HL-60 (cell line): ENCODE measurements at regions not wholly inside any gene's neighbourhood (a gene's known extent, or its start where the extent isn't known, plus 50 kb on each side); places are given as distances from the start of the nearest gene placed in this dataset.

Experiments used
- CTCF ChIP-seq: IDR thresholded peaks from one replicate; pipeline ENCODE4 v1.5.1; 2011; ENCODE audit warnings: low read length, control low read depth, inconsistent platforms; ENCODE audit not compliant: insufficient read depth
- POLR2AphosphoS5 ChIP-seq: IDR thresholded peaks from 2 replicates; pipeline ENCODE4 v1.6.1; 2012; ENCODE audit warnings: low read depth
- REST ChIP-seq: IDR thresholded peaks from 2 replicates; pipeline ENCODE4 v1.6.1; 2012; ENCODE audit warnings: low read depth; ENCODE audit not compliant: insufficient replicate concordance

GRCh38 chr2:204201507-204201906 is 264.9 kb downstream of the ICOS start:
- TF ChIP-seq REST = no peak
- TF ChIP-seq CTCF = no peak
- TF ChIP-seq POLR2AphosphoS5 = no peak
